ENCODE measurements at regions not wholly inside any gene's neighbourhood (a gene's known extent, or its start where the extent isn't known, plus 50 kb on each side); places are given as distances from the start of the nearest gene placed in this dataset.

DNA sequence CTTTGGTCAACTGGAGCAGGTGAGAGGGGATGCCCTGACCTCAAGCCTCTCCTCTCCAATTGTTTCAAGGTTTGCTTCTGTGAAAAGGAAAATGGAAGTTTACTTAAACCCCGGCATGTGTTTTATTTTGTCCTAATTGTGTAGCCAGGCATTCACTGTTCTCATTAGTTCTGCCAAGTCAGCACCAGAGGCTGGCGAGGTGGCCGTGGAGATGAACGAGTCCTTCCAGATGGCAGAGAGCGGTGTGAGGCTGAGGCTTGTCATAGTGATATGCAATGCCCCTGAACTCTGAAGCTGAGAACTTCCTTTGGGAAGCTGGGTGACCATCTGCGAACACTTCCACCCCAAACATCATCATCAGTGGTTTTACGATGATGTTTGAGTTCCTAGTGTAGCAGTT, 199.6 kb downstream of the TJP1 start:
- Histone ChIP-seq H3K9me1 (replicated peaks; ENCODE audit: control insufficient read depth, extremely low read depth, insufficient read depth, low read length) (no peaks in the 10 kb centered on the region), H3K4me1 (ENCODE audit: control insufficient read depth, extremely low read depth, insufficient read depth, low read length) (no peaks in the 10 kb centered on the region), H3K9ac (replicated peaks; ENCODE audit: extremely low read depth, insufficient read depth, low read length) (no peak overlapping the region), H3K27ac (ENCODE audit: insufficient read depth, low read depth, low read length) (no peak overlapping the region), H3K4me2 (ENCODE audit: insufficient read depth, low read length) (no peak overlapping the region), H3K9me3 (replicated peaks; ENCODE audit: control insufficient read depth, insufficient read depth, low read length) (no peaks in the 10 kb centered on the region), H4K20me1 (replicated peaks; ENCODE audit: control insufficient read depth, extremely low read depth, insufficient read depth, low read length) (no peaks in the 10 kb centered on the region), H3K4me3 (replicated peaks in 1 of 3; ENCODE audit: insufficient read depth in 1 of 3, low read depth in 1 of 3, low read length in 3 of 3) (no peak overlapping the region), H3K27me3 (ENCODE audit: control insufficient read depth in 2 of 2, insufficient read depth in 2 of 2, low read length in 2 of 2) (no peaks in the 10 kb centered on the region), H2AFZ (ENCODE audit: low read depth, low read length) (no peak overlapping the region), H3K36me3 (ENCODE audit: control insufficient read depth in 2 of 2, extremely low read depth in 1 of 2, insufficient read depth in 2 of 2, low read length in 2 of 2) (no peaks in the 10 kb centered on the region), H3K79me2 (ENCODE audit: control insufficient read depth, insufficient read depth, low read length) (no peaks in the 10 kb centered on the region)
- FAIRE-seq (no peak), DNase-seq (ENCODE audit: low read depth, low spot score) (no peak)
- POLR2A ChIA-PET: no interaction called here
- CTCF ChIA-PET: no interaction called here
- dilution Hi-C loops (cut with MboI; ENCODE audit: extremely low pct_ligation_motif_present, low sequenced_read_pairs): no loop called here
- intact Hi-C loops (cut with micrococcal nuclease): no loop called here
- no TSS peak for BruUV-seq (replicated peaks)
- no peak for TF ChIP-seq EZH2 (IDR thresholded peaks at IDR 0.05; ENCODE audit: borderline replicate concordance, low read depth, low read length, severe bottlenecking)
- TF ChIP-seq, protein P1, sequence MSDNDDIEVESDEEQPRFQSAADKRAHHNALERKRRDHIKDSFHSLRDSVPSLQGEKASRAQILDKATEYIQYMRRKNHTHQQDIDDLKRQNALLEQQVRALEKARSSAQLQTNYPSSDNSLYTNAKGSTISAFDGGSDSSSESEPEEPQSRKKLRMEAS (IDR thresholded peaks at IDR 0.05; ENCODE audit: insufficient read depth, insufficient read length): no peak
- no peak for TF ChIP-seq GATA2 (IDR thresholded peaks at IDR 0.05; ENCODE audit: insufficient read depth, insufficient read length, low read depth, low read length)
- no peak for TF ChIP-seq JUN (IDR thresholded peaks at IDR 0.05; ENCODE audit: borderline replicate concordance, insufficient read depth, insufficient read length, low read depth)
- TF ChIP-seq, protein P2, sequence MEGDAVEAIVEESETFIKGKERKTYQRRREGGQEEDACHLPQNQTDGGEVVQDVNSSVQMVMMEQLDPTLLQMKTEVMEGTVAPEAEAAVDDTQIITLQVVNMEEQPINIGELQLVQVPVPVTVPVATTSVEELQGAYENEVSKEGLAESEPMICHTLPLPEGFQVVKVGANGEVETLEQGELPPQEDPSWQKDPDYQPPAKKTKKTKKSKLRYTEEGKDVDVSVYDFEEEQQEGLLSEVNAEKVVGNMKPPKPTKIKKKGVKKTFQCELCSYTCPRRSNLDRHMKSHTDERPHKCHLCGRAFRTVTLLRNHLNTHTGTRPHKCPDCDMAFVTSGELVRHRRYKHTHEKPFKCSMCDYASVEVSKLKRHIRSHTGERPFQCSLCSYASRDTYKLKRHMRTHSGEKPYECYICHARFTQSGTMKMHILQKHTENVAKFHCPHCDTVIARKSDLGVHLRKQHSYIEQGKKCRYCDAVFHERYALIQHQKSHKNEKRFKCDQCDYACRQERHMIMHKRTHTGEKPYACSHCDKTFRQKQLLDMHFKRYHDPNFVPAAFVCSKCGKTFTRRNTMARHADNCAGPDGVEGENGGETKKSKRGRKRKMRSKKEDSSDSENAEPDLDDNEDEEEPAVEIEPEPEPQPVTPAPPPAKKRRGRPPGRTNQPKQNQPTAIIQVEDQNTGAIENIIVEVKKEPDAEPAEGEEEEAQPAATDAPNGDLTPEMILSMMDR (IDR thresholded peaks at IDR 0.05; ENCODE audit: extremely low read depth in 1 of 2, insufficient read depth in 1 of 2, low read depth in 1 of 2, low read length in 2 of 2): no peak

DNA sequence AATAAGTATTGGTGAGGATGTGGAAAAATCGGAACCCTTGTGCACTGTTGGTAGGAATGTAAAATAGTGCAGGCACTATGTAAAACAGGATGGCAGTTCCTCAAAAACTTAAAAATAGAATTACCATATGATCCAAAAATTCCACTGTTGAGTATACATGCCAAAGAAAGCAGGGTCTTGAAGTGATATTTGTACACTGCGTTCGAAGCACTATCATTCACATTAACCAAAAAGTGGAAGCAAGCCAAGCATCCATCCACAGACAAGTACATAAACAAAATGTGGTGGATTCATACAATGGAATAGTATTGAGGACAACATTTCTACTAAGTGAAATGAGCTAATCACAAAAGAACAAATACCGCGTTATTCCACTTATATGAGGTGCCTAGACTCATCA, 200.7 kb downstream of the TJP1 start:
- Histone ChIP-seq H3K4me1 (ENCODE audit: control insufficient read depth, extremely low read depth, insufficient read depth, low read length) (no peaks in the 10 kb centered on the region), H3K9ac (replicated peaks; ENCODE audit: extremely low read depth, insufficient read depth, low read length) (no peak overlapping the region), H3K79me2 (ENCODE audit: control insufficient read depth, insufficient read depth, low read length) (no peaks in the 10 kb centered on the region), H3K4me2 (ENCODE audit: insufficient read depth, low read length) (no peak overlapping the region), H2AFZ (ENCODE audit: low read depth, low read length) (no peak overlapping the region), H3K27ac (ENCODE audit: insufficient read depth, low read depth, low read length) (no peak overlapping the region), H3K4me3 (replicated peaks in 1 of 3; ENCODE audit: insufficient read depth in 1 of 3, low read depth in 1 of 3, low read length in 3 of 3) (no peak overlapping the region), H3K9me3 (replicated peaks; ENCODE audit: control insufficient read depth, insufficient read depth, low read length) (no peaks in the 10 kb centered on the region), H3K36me3 (ENCODE audit: control insufficient read depth in 2 of 2, extremely low read depth in 1 of 2, insufficient read depth in 2 of 2, low read length in 2 of 2) (no peaks in the 10 kb centered on the region), H3K9me1 (replicated peaks; ENCODE audit: control insufficient read depth, extremely low read depth, insufficient read depth, low read length) (no peaks in the 10 kb centered on the region), H3K27me3 (ENCODE audit: control insufficient read depth in 2 of 2, insufficient read depth in 2 of 2, low read length in 2 of 2) (no peaks in the 10 kb centered on the region), H4K20me1 (replicated peaks; ENCODE audit: control insufficient read depth, extremely low read depth, insufficient read depth, low read length) (no peaks in the 10 kb centered on the region)
- TF ChIP-seq, protein P1 (IDR thresholded peaks at IDR 0.05; ENCODE audit: insufficient read depth, insufficient read length): no peak
- TF ChIP-seq FOS (IDR thresholded peaks at IDR 0.05; ENCODE audit: borderline replicate concordance, insufficient read depth, low read length) (no peak), EZH2 (IDR thresholded peaks at IDR 0.05; ENCODE audit: borderline replicate concordance, low read depth, low read length, severe bottlenecking) (no peak), GATA2 (IDR thresholded peaks at IDR 0.05; ENCODE audit: insufficient read depth, insufficient read length, low read depth, low read length) (no peak), JUN (IDR thresholded peaks at IDR 0.05; ENCODE audit: borderline replicate concordance, insufficient read depth, insufficient read length, low read depth) (no peak), POLR2A (IDR thresholded peaks at IDR 0.05; ENCODE audit: low read depth, low read length) (no peak), POLR2AphosphoS5 (IDR thresholded peaks at IDR 0.05; ENCODE audit: insufficient read depth, low read depth, low read length) (no peak), MYC (IDR thresholded peaks at IDR 0.05; ENCODE audit: low read depth, low read length) (no peak)
- TF ChIP-seq, protein P2 (IDR thresholded peaks at IDR 0.05; ENCODE audit: extremely low read depth in 1 of 2, insufficient read depth in 1 of 2, low read depth in 1 of 2, low read length in 2 of 2): no peak
- ChIA-PET POLR2A (no interaction called here), CTCF (interaction anchor here (0.6 kb wide), 1 partner anchor 42 kb away, joined by 5 read pairs; no protein-coding TSS in a partner anchor)
- intact Hi-C loops (cut with micrococcal nuclease): no loop called here
- FAIRE-seq: no peak
- no peak for DNase-seq (ENCODE audit: low read depth, low spot score)
- BruUV-seq (replicated peaks): no TSS peak
- dilution Hi-C loops (cut with MboI; ENCODE audit: extremely low pct_ligation_motif_present, low sequenced_read_pairs): no loop called here
